Hepatocyte (in vitro differentiated cells): ENCODE measurements at regions not wholly inside any gene's neighbourhood (a gene's known extent, or its start where the extent isn't known, plus 50 kb on each side); places are given as distances from the start of the nearest gene placed in this dataset.

Experiments used
- EZH2phosphoT487 ChIP-seq: fragments of 200-600 bp; sonication (generic); IDR thresholded peaks from one replicate; pipeline ENCODE4 v1.6.1; 2018; ENCODE audit warnings: antibody characterized with exemption, mild to moderate bottlenecking, low read depth, moderate library complexity; ENCODE audit not compliant: unreplicated experiment, severe bottlenecking
- TF ChIP-seq, protein P1 (sequence below): fragments of 200-600 bp; sonication (generic); IDR thresholded peaks from 2 replicates; pipeline ENCODE4 v1.5.1; 2016; ENCODE audit warnings: antibody characterized with exemption, mild to moderate bottlenecking; ENCODE audit not compliant: poor library complexity

GRCh38 chr5:24788829-24789514, 144.2 kb upstream of the CDH10 start:
- TF ChIP-seq, protein P1, sequence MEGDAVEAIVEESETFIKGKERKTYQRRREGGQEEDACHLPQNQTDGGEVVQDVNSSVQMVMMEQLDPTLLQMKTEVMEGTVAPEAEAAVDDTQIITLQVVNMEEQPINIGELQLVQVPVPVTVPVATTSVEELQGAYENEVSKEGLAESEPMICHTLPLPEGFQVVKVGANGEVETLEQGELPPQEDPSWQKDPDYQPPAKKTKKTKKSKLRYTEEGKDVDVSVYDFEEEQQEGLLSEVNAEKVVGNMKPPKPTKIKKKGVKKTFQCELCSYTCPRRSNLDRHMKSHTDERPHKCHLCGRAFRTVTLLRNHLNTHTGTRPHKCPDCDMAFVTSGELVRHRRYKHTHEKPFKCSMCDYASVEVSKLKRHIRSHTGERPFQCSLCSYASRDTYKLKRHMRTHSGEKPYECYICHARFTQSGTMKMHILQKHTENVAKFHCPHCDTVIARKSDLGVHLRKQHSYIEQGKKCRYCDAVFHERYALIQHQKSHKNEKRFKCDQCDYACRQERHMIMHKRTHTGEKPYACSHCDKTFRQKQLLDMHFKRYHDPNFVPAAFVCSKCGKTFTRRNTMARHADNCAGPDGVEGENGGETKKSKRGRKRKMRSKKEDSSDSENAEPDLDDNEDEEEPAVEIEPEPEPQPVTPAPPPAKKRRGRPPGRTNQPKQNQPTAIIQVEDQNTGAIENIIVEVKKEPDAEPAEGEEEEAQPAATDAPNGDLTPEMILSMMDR = no peak
- no peak for TF ChIP-seq EZH2phosphoT487
